Gastroesophageal sphincter (tissue), 3 donors: ENCODE measurements at regions not wholly inside any gene's neighbourhood (a gene's known extent, or its start where the extent isn't known, plus 50 kb on each side); places are given as distances from the start of the nearest gene placed in this dataset.

ENCODE experiments used
- CTCF ChIP-seq, 4 experiments: fragments of 200-600 bp in 2 of 4; fragments of 450-650 bp in 2 of 4; sonication (generic) in 1 of 4; IDR thresholded peaks; one replicate each; pipeline ENCODE4 v1.5.1; 2017 to 2019; ENCODE audit warnings: antibody characterized with exemption in 4 of 4, mild to moderate bottlenecking in 2 of 4, moderate library complexity in 2 of 4
- EP300 ChIP-seq: sonication (generic); formaldehyde crosslinking; IDR thresholded peaks from one replicate; pipeline ENCODE4 v1.6.1; 2017; ENCODE audit warnings: antibody characterized with exemption, mild to moderate bottlenecking
- POLR2A ChIP-seq, 2 donors: fragments of 450-650 bp; IDR thresholded peaks; one replicate each; pipeline ENCODE4 v1.6.1; 2017; ENCODE audit warnings: antibody characterized with exemption in 2 of 2, mild to moderate bottlenecking in 2 of 2, moderate library complexity in 1 of 2
- POLR2AphosphoS5 ChIP-seq: sonication (generic); formaldehyde crosslinking; IDR thresholded peaks from one replicate; pipeline ENCODE4 v1.6.1; 2017; ENCODE audit warnings: antibody characterized with exemption

- TF ChIP-seq CTCF (IDR thresholded peaks at IDR 0.05), result no peak
- TF ChIP-seq POLR2AphosphoS5, result no peak
- TF ChIP-seq POLR2A (IDR thresholded peaks at IDR 0.05), result no peak
- TF ChIP-seq EP300, result no peak
Measured at GRCh38 chr1:190717055-190717454, 239.4 kb upstream of the BRINP3 start.
